ENCODE measurements at regions not wholly inside any gene's neighbourhood (a gene's known extent, or its start where the extent isn't known, plus 50 kb on each side); places are given as distances from the start of the nearest gene placed in this dataset.

- H3K4me1 ChIP-seq (ENCODE audit: insufficient read depth, low read length): no peaks in the 10 kb centered on the region
- no peaks in the 10 kb centered on the region for H3K9me3 ChIP-seq (ENCODE audit: control insufficient read depth, insufficient read depth, low read length)
- no peaks in the 10 kb centered on the region for H3K36me3 ChIP-seq (ENCODE audit: insufficient read depth, low read length)
- H3K9ac ChIP-seq (ENCODE audit: low read depth, low read length): no peak overlapping the region
Observed at GRCh38 chr12:24739106-24739779, 209.7 kb downstream of the BCAT1 start.

- Histone ChIP-seq H3K36me3 (ENCODE audit: insufficient read depth, low read length) (no peaks in the 10 kb centered on the region), H3K4me1 (ENCODE audit: insufficient read depth, low read length) (no peaks in the 10 kb centered on the region), H3K9me3 (ENCODE audit: control insufficient read depth, insufficient read depth, low read length) (no peaks in the 10 kb centered on the region), H3K9ac (ENCODE audit: low read depth, low read length) (no peak overlapping the region)
Observed at GRCh38 chr12:24738441-24738840, 210.5 kb downstream of the BCAT1 start.

GRCh38 chr12:24731596-24731995, 217.3 kb downstream of the BCAT1 start:
- Histone ChIP-seq H3K9ac (ENCODE audit: low read depth, low read length) (no peak overlapping the region), H3K9me3 (ENCODE audit: control insufficient read depth, insufficient read depth, low read length) (no peaks in the 10 kb centered on the region), H3K4me1 (ENCODE audit: insufficient read depth, low read length) (no peaks in the 10 kb centered on the region), H3K36me3 (ENCODE audit: insufficient read depth, low read length) (no peaks in the 10 kb centered on the region)

GRCh38 chr12:24730489-24730896, 218.4 kb downstream of the BCAT1 start:
- Histone ChIP-seq H3K9me3 (ENCODE audit: control insufficient read depth, insufficient read depth, low read length) (no peaks in the 10 kb centered on the region), H3K36me3 (ENCODE audit: insufficient read depth, low read length) (no peaks in the 10 kb centered on the region), H3K9ac (ENCODE audit: low read depth, low read length) (no peak overlapping the region), H3K4me1 (ENCODE audit: insufficient read depth, low read length) (no peaks in the 10 kb centered on the region)

- H3K4me1 ChIP-seq (ENCODE audit: insufficient read depth, low read length): no peaks in the 10 kb centered on the region
- no peaks in the 10 kb centered on the region for H3K36me3 ChIP-seq (ENCODE audit: insufficient read depth, low read length)
- no peaks in the 10 kb centered on the region for H3K9me3 ChIP-seq (ENCODE audit: control insufficient read depth, insufficient read depth, low read length)
- H3K9ac ChIP-seq (ENCODE audit: low read depth, low read length): no peak overlapping the region
Observed at GRCh38 chr12:24728826-24729225, 220.1 kb downstream of the BCAT1 start.

- Histone ChIP-seq H3K4me1 (ENCODE audit: insufficient read depth, low read length) (no peaks in the 10 kb centered on the region), H3K9ac (ENCODE audit: low read depth, low read length) (no peak overlapping the region), H3K9me3 (ENCODE audit: control insufficient read depth, insufficient read depth, low read length) (no peaks in the 10 kb centered on the region), H3K36me3 (ENCODE audit: insufficient read depth, low read length) (no peaks in the 10 kb centered on the region)
Observed at GRCh38 chr12:24728366-24728765, 220.5 kb downstream of the BCAT1 start.

- Histone ChIP-seq H3K4me1 (ENCODE audit: insufficient read depth, low read length) (no peaks in the 10 kb centered on the region), H3K36me3 (ENCODE audit: insufficient read depth, low read length) (no peaks in the 10 kb centered on the region), H3K9ac (ENCODE audit: low read depth, low read length) (no peak overlapping the region), H3K9me3 (ENCODE audit: control insufficient read depth, insufficient read depth, low read length) (no peaks in the 10 kb centered on the region)
Observed at GRCh38 chr12:24725616-24726015, 223.3 kb downstream of the BCAT1 start.

- Histone ChIP-seq H3K9me3 (ENCODE audit: control insufficient read depth, insufficient read depth, low read length) (no peaks in the 10 kb centered on the region), H3K9ac (ENCODE audit: low read depth, low read length) (no peak overlapping the region), H3K4me1 (ENCODE audit: insufficient read depth, low read length) (no peaks in the 10 kb centered on the region), H3K36me3 (ENCODE audit: insufficient read depth, low read length) (no peaks in the 10 kb centered on the region)
Observed at GRCh38 chr12:24724814-24725213, 224.1 kb downstream of the BCAT1 start.

GRCh38 chr12:24723759-24724158, 225.1 kb downstream of the BCAT1 start:
- H3K4me1 ChIP-seq (ENCODE audit: insufficient read depth, low read length): no peaks in the 10 kb centered on the region
- H3K36me3 ChIP-seq (ENCODE audit: insufficient read depth, low read length): no peaks in the 10 kb centered on the region
- no peak overlapping the region for H3K9ac ChIP-seq (ENCODE audit: low read depth, low read length)
- no peaks in the 10 kb centered on the region for H3K9me3 ChIP-seq (ENCODE audit: control insufficient read depth, insufficient read depth, low read length)

GRCh38 chr12:24721191-24721590, 227.7 kb downstream of the BCAT1 start:
- Histone ChIP-seq H3K9ac (ENCODE audit: low read depth, low read length) (no peak overlapping the region), H3K9me3 (ENCODE audit: control insufficient read depth, insufficient read depth, low read length) (no peaks in the 10 kb centered on the region), H3K36me3 (ENCODE audit: insufficient read depth, low read length) (no peaks in the 10 kb centered on the region), H3K4me1 (ENCODE audit: insufficient read depth, low read length) (no peaks in the 10 kb centered on the region)

- no peak overlapping the region for H3K9ac ChIP-seq (ENCODE audit: low read depth, low read length)
- H3K9me3 ChIP-seq (ENCODE audit: control insufficient read depth, insufficient read depth, low read length): no peaks in the 10 kb centered on the region
- H3K36me3 ChIP-seq (ENCODE audit: insufficient read depth, low read length): no peaks in the 10 kb centered on the region
- no peaks in the 10 kb centered on the region for H3K4me1 ChIP-seq (ENCODE audit: insufficient read depth, low read length)
Observed at GRCh38 chr12:24719293-24719721, 229.6 kb downstream of the BCAT1 start.

- no peaks in the 10 kb centered on the region for H3K4me1 ChIP-seq (ENCODE audit: insufficient read depth, low read length)
Observed at GRCh38 chr12:24718617-24719016, 230.3 kb downstream of the BCAT1 start.

GRCh38 chr12:24714237-24714636, 234.7 kb downstream of the BCAT1 start:
- no peaks in the 10 kb centered on the region for H3K9me3 ChIP-seq (ENCODE audit: control insufficient read depth, insufficient read depth, low read length)
- H3K36me3 ChIP-seq (ENCODE audit: insufficient read depth, low read length): no peaks in the 10 kb centered on the region
- H3K9ac ChIP-seq (ENCODE audit: low read depth, low read length): no peak overlapping the region
- no peaks in the 10 kb centered on the region for H3K4me1 ChIP-seq (ENCODE audit: insufficient read depth, low read length)

More at GRCh38 chr12:24718617-24719016, 230.3 kb downstream of the BCAT1 start:
- H3K36me3 ChIP-seq (ENCODE audit: insufficient read depth, low read length): no peaks in the 10 kb centered on the region
- no peak overlapping the region for H3K9ac ChIP-seq (ENCODE audit: low read depth, low read length)
- H3K9me3 ChIP-seq (ENCODE audit: control insufficient read depth, insufficient read depth, low read length): no peaks in the 10 kb centered on the region

- Histone ChIP-seq H3K9me3 (ENCODE audit: control insufficient read depth, insufficient read depth, low read length) (no peaks in the 10 kb centered on the region), H3K4me1 (ENCODE audit: insufficient read depth, low read length) (no peaks in the 10 kb centered on the region), H3K9ac (ENCODE audit: low read depth, low read length) (no peak overlapping the region), H3K36me3 (ENCODE audit: insufficient read depth, low read length) (no peaks in the 10 kb centered on the region)
Observed at GRCh38 chr12:24711056-24712008, 237.6 kb downstream of the BCAT1 start.

- Histone ChIP-seq H3K36me3 (ENCODE audit: insufficient read depth, low read length) (no peaks in the 10 kb centered on the region), H3K9me3 (ENCODE audit: control insufficient read depth, insufficient read depth, low read length) (no peaks in the 10 kb centered on the region), H3K4me1 (ENCODE audit: insufficient read depth, low read length) (no peaks in the 10 kb centered on the region), H3K9ac (ENCODE audit: low read depth, low read length) (no peak overlapping the region)
Observed at GRCh38 chr12:24709216-24709615, 239.7 kb downstream of the BCAT1 start.

All from ES-I3 (cell line).